SKM-1 (cell line): ENCODE measurements at regions not wholly inside any gene's neighbourhood (a gene's known extent, or its start where the extent isn't known, plus 50 kb on each side); places are given as distances from the start of the nearest gene placed in this dataset.
"Not testable (repeated sequence)": the region's sequence is repeated elsewhere in the genome, so short reads cannot be mapped to it uniquely, and the experiment has no call there.

Experiments used
- DNase-seq: peaks from one replicate; lab custom pipeline; 2025; ENCODE audit not compliant: unreplicated experiment; lab: John Stamatoyannopoulos, UW

- DNase-seq, result peak; percentile 61
Observed at GRCh38 chr11:129695571-129696308, 119.9 kb upstream of the TMEM45B start.

- no peak for DNase-seq
Observed at GRCh38 chr11:129696309-129696989, 119.2 kb upstream of the TMEM45B start.

GRCh38 chr11:129698212-129698611 is 117.4 kb upstream of the TMEM45B start:
- peak; percentile 39 for DNase-seq

GRCh38 chr11:129699711-129700304 is 115.8 kb upstream of the TMEM45B start:
- DNase-seq, result no peak

- DNase-seq, result no peak
Observed at GRCh38 chr11:129700701-129701100, 114.9 kb upstream of the TMEM45B start.

GRCh38 chr11:129701706-129702105 is 113.9 kb upstream of the TMEM45B start:
- no peak for DNase-seq

- no peak for DNase-seq
Observed at GRCh38 chr11:129702410-129703398, 112.9 kb upstream of the TMEM45B start.

GRCh38 chr11:129703846-129704245 is 111.8 kb upstream of the TMEM45B start:
- DNase-seq, result no peak

- DNase-seq, result no peak
Observed at GRCh38 chr11:129704831-129705230, 110.8 kb upstream of the TMEM45B start.

- DNase-seq, result no peak
Observed at GRCh38 chr11:129705341-129705740, 110.3 kb upstream of the TMEM45B start.

- no peak for DNase-seq
Observed at GRCh38 chr11:129705933-129706332, 109.7 kb upstream of the TMEM45B start.

- no peak for DNase-seq
Observed at GRCh38 chr11:129709801-129710398, 105.7 kb upstream of the TMEM45B start.

- no peak for DNase-seq
Observed at GRCh38 chr11:129710423-129710822, 105.2 kb upstream of the TMEM45B start.

- no peak for DNase-seq
Observed at GRCh38 chr11:129711760-129712159, 103.9 kb upstream of the TMEM45B start.

- not testable (repeated sequence) for DNase-seq
Observed at GRCh38 chr11:129712486-129713240, 103.0 kb upstream of the TMEM45B start.

GRCh38 chr11:129719037-129719436 is 96.6 kb upstream of the TMEM45B start:
- DNase-seq, result no peak

GRCh38 chr11:129720156-129720555 is 95.5 kb upstream of the TMEM45B start:
- DNase-seq, result no peak

GRCh38 chr11:129720994-129721393 is 94.7 kb upstream of the TMEM45B start:
- DNase-seq, result no peak

- no peak for DNase-seq
Observed at GRCh38 chr11:129721685-129722084, 94.0 kb upstream of the TMEM45B start.

- DNase-seq, result no peak
Observed at GRCh38 chr11:129722529-129722928, 93.1 kb upstream of the TMEM45B start.
